ENCODE measurements at regions not wholly inside any gene's neighbourhood (a gene's known extent, or its start where the extent isn't known, plus 50 kb on each side); places are given as distances from the start of the nearest gene placed in this dataset.
A peak's percentile ranks its signal among the peaks of the same experiment; 100 is the strongest.
"Not testable (repeated sequence)": the region's sequence is repeated elsewhere in the genome, so short reads cannot be mapped to it uniquely, and the experiment has no call there.

- TF ChIP-seq CTCF (IDR thresholded peaks at IDR 0.05; ENCODE audit: insufficient read depth, low read length, severe bottlenecking), result no peak
- peak; percentile 68 for DNase-seq (ENCODE audit: low read depth)
- no peaks in the 10 kb centered on the region for H3K27me3 ChIP-seq (ENCODE audit: control insufficient read depth, insufficient read depth, low read length)
- FAIRE-seq, result no peak
- no peak overlapping the region for H3K4me3 ChIP-seq (ENCODE audit: low read depth, low read length)
- no peaks in the 10 kb centered on the region for H3K36me3 ChIP-seq (ENCODE audit: control insufficient read depth, insufficient read depth, low read length)
These were observed 204.6 kb upstream of the DIAPH2 start for GRCh38 chrX:96480081-96480480.

GRCh38 chrX:96481831-96482230 is 202.8 kb upstream of the DIAPH2 start:
- no peak for TF ChIP-seq CTCF (IDR thresholded peaks at IDR 0.05; ENCODE audit: insufficient read depth, low read length, severe bottlenecking)
- DNase-seq (ENCODE audit: low read depth) (no peak), FAIRE-seq (no peak)
- Histone ChIP-seq H3K4me3 (ENCODE audit: low read depth, low read length) (no peak overlapping the region), H3K27me3 (ENCODE audit: control insufficient read depth, insufficient read depth, low read length) (no peaks in the 10 kb centered on the region), H3K36me3 (ENCODE audit: control insufficient read depth, insufficient read depth, low read length) (no peaks in the 10 kb centered on the region)

GRCh38 chrX:96483647-96484160 is 200.9 kb upstream of the DIAPH2 start:
- Histone ChIP-seq H3K27me3 (ENCODE audit: control insufficient read depth, insufficient read depth, low read length) (no peaks in the 10 kb centered on the region), H3K36me3 (ENCODE audit: control insufficient read depth, insufficient read depth, low read length) (no peaks in the 10 kb centered on the region), H3K4me3 (ENCODE audit: low read depth, low read length) (no peak overlapping the region)
- FAIRE-seq (no peak), DNase-seq (ENCODE audit: low read depth) (no peak)
- TF ChIP-seq CTCF (IDR thresholded peaks at IDR 0.05; ENCODE audit: insufficient read depth, low read length, severe bottlenecking), result no peak

GRCh38 chrX:96486687-96487086 is 198.0 kb upstream of the DIAPH2 start:
- H3K36me3 ChIP-seq (ENCODE audit: control insufficient read depth, insufficient read depth, low read length); H3K27me3 ChIP-seq (ENCODE audit: control insufficient read depth, insufficient read depth, low read length); H3K4me3 ChIP-seq (ENCODE audit: low read depth, low read length); DNase-seq (ENCODE audit: low read depth); FAIRE-seq: not testable (repeated sequence)

- FAIRE-seq, result no peak
- TF ChIP-seq CTCF (IDR thresholded peaks at IDR 0.05; ENCODE audit: insufficient read depth, low read length, severe bottlenecking), result no peak
- no peaks in the 10 kb centered on the region for H3K36me3 ChIP-seq (ENCODE audit: control insufficient read depth, insufficient read depth, low read length)
These were observed 182.1 kb upstream of the DIAPH2 start for GRCh38 chrX:96502507-96502906.

GRCh38 chrX:96529386-96529785 is 155.3 kb upstream of the DIAPH2 start:
- H3K36me3 ChIP-seq (ENCODE audit: control insufficient read depth, insufficient read depth, low read length); FAIRE-seq; DNase-seq (ENCODE audit: low read depth); H3K27me3 ChIP-seq (ENCODE audit: control insufficient read depth, insufficient read depth, low read length); H3K4me3 ChIP-seq (ENCODE audit: low read depth, low read length): not testable (repeated sequence)

More at GRCh38 chrX:96502507-96502906, 182.1 kb upstream of the DIAPH2 start:
- Histone ChIP-seq H3K4me3 (ENCODE audit: low read depth, low read length) (no peak overlapping the region), H3K27me3 (ENCODE audit: control insufficient read depth, insufficient read depth, low read length) (no peaks in the 10 kb centered on the region)
- DNase-seq (ENCODE audit: low read depth), result no peak

- Histone ChIP-seq H3K36me3 (ENCODE audit: control insufficient read depth, insufficient read depth, low read length) (no peaks in the 10 kb centered on the region), H3K4me3 (ENCODE audit: low read depth, low read length) (no peak overlapping the region), H3K27me3 (ENCODE audit: control insufficient read depth, insufficient read depth, low read length) (no peaks in the 10 kb centered on the region)
- TF ChIP-seq CTCF (IDR thresholded peaks at IDR 0.05; ENCODE audit: insufficient read depth, low read length, severe bottlenecking), result no peak
- FAIRE-seq (no peak), DNase-seq (ENCODE audit: low read depth) (no peak)
These were observed 146.4 kb upstream of the DIAPH2 start for GRCh38 chrX:96538104-96538725.

Measured in bronchial epithelial cell (primary cell).